Muscle of leg (tissue), 3 donors: ENCODE measurements at regions not wholly inside any gene's neighbourhood (a gene's known extent, or its start where the extent isn't known, plus 50 kb on each side); places are given as distances from the start of the nearest gene placed in this dataset.

Experiments used
- DNase-seq: peaks from one replicate; pipeline ENCODE4 v3.0.0; 2013
- H3K27ac ChIP-seq: one replicate; pipeline ENCODE4 v1.5.1; 2013; ENCODE audit warnings: mild to moderate bottlenecking, low read length, control low read depth
- H3K27me3 ChIP-seq: one replicate; pipeline ENCODE4 v1.6.1; 2013; ENCODE audit warnings: low read length; ENCODE audit not compliant: control insufficient read depth, insufficient read depth
- H3K36me3 ChIP-seq: one replicate; pipeline ENCODE4 v1.6.1; 2013; ENCODE audit warnings: low read length; ENCODE audit not compliant: control insufficient read depth, insufficient read depth
- H3K4me1 ChIP-seq: one replicate; pipeline ENCODE4 v1.6.1; 2013; ENCODE audit warnings: low read length; ENCODE audit not compliant: control insufficient read depth, insufficient read depth
- H3K4me3 ChIP-seq: one replicate; pipeline ENCODE4 v1.5.1; 2013; ENCODE audit warnings: low read length, control low read depth
- H3K9me3 ChIP-seq: replicated peaks from 2 replicates; pipeline ENCODE4 v1.6.1; 2013; ENCODE audit warnings: low read depth, low read length; ENCODE audit not compliant: control insufficient read depth
- WGBS: methylation state at CpG from one replicate; pipeline ENCODE4 v1.1.5; 2013; ENCODE audit warnings: missing lambda C conversion rate; ENCODE audit not compliant: insufficient coverage; 5-methylcytosine and 5-hydroxymethylcytosine counted together

DNA sequence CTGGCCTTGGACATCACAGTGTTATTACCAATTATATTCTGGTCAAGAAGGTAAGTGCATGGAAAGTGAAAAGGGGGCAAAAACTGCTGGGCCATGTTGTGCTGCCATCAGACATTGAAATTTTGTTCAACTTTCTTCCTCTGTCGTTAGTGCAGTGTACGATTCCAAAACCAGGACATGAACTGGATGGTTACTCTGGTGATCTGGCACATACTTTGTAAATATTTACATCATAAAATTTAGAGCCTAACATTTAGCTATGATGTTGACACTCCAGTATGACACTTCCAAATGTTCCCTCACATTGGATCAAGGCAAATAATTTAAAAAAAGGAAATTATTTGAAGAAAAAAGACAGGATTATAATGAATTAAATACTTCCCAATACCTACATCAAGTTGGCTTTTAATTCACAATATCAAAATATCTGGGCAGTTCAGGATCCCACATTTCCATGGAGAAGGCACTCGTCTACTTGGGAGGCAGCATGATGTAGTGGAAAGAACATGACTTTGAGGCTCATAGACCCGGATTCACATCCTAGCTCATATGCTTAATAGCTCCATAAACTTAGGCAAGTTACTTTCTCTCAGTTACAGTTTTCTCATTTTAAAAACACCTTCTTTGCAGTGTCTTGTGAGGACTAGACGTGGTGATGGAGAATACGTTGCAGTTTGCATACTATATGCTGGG, 342.5 kb upstream of the MPDZ start:
- peak; percentile 69 for DNase-seq
- H3K27ac ChIP-seq, result no peak overlapping the region
- no peaks in the 10 kb centered on the region for H3K36me3 ChIP-seq
- H3K9me3 ChIP-seq, result no peaks in the 10 kb centered on the region
- H3K4me3 ChIP-seq, result no peak overlapping the region
- H3K27me3 ChIP-seq, result no peaks in the 10 kb centered on the region
- peaks cover 2% of the 10 kb centered on the region for H3K4me1 ChIP-seq
- no CpG with 5 or more reads among the region's 6 CpGs for WGBS

DNA sequence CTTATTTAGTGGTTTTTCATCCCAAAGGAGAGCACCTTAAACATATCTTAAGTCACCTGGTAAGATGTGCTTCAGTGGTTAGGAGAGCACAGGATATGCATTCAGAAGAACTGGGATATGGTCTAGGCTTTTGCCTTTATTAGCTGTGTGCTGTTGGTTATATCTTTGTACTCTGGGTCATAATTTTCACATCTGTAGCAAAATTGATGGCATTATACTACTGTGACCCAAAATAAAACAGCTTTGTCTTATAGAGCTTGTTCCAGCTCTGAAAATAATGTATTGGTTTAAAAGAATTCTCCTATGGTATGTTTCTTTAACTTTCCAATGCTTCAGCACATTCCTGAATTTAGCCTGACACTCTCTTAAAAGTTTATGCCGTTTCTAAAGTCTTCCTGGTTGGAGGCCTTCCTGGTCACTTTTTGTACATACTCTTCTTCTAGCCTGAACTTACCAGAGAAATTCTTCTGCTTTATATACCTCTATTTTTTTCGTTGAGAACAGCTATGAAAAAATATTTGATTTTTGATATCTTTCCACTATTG, 337.1 kb upstream of the MPDZ start:
- no peaks in the 10 kb centered on the region for H3K27me3 ChIP-seq
- no CpG with 5 or more reads among the region's 2 CpGs for WGBS
- H3K9me3 ChIP-seq, result no peaks in the 10 kb centered on the region
- H3K4me3 ChIP-seq, result no peak overlapping the region
- peak overlapping the region; percentile 80 for H3K27ac ChIP-seq
- DNase-seq, result peak; percentile 77
- H3K36me3 ChIP-seq, result no peaks in the 10 kb centered on the region
- H3K4me1 ChIP-seq, result peaks cover 8% of the 10 kb centered on the region

DNA sequence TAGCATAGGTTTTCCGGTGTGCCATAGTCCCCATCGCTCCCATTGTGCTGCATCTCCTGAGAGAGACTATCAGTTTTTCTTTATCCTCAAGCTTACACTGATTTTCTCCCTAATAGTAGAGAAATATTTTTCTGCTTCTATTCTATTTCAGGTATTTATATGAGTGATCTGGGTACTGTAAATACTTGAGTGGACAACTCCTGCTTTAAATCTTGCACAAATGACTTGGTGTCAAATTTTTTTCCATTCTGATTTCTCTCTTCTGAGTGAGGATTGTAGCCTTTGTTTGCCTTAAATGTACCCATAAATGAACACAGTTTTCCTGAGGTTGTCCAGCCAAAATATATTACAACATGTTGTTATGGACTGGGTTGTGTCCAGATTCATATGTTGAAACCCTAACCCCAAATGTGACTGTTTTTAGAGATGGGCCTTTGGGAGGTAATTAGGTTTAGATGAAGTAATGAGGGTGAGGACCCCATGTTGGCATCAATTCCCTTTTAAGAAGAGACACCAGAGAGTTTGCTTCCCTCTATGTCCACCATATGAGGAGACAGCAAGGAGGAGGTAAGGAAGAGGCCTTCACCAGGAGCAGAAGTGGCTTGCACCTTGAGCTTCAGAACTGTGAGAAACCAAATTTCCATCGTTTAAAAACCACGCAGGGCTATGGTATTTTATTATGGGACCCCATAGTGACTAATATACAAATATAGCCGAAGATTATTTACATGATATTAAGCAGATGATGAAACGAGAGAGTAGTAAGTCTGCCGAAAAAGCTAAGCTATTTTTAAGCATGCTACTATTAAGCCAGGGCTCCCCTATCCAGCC, 336.4 kb upstream of the MPDZ start:
- WGBS, result no CpG with 5 or more reads among the region's 7 CpGs
- Histone ChIP-seq H3K4me1 (peaks cover 7% of the 10 kb centered on the region), H3K36me3 (no peaks in the 10 kb centered on the region), H3K27ac (peak overlapping the region; percentile 80), H3K9me3 (no peaks in the 10 kb centered on the region), H3K27me3 (no peaks in the 10 kb centered on the region), H3K4me3 (no peak overlapping the region)
- peak; percentile 46 for DNase-seq

DNA sequence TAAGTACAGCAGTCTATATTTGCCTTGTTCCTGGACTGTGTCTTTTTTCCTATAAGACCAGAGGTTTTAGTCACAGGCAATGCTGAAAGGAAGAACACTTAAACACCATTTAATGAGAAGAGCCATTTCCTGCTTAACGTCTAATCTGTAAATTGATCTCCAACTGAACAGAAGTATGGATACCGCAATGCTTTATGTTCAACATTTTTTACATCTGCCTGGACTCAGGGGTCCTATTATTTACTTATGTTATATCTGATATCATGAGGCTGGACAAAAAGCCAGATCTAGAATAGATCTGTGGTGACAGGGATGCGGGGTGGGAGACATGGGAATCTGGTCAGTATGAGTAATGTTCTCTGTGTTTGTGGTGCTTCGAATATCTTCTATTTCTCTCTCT, 334.6 kb upstream of the MPDZ start:
- DNase-seq, result no peak
- Histone ChIP-seq H3K9me3 (no peaks in the 10 kb centered on the region), H3K27ac (no peak overlapping the region), H3K4me1 (peaks cover 6% of the 10 kb centered on the region), H3K4me3 (no peak overlapping the region), H3K27me3 (no peaks in the 10 kb centered on the region), H3K36me3 (no peaks in the 10 kb centered on the region)
- no CpG with 5 or more reads among the region's 4 CpGs for WGBS

DNA sequence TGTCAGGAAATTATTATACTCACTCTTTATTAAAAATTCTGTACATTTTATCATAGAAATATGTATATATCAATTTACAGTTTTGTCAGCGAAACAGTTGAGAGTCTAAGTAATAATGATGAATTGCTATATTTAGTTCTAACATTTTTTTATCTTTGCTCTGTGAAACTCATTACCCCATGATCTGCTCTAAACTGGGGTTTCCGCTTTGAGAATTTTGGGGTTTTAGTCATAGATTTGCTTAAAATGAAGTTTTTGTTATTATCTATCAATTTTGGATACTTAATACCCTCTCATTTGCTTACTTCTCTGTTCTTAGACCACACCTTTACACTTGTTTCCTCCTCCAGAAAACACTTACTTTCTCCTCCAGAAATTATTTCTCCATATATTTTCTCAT, 333.8 kb upstream of the MPDZ start:
- Histone ChIP-seq H3K27ac (no peak overlapping the region), H3K9me3 (no peaks in the 10 kb centered on the region), H3K4me1 (peaks cover 9% of the 10 kb centered on the region), H3K36me3 (no peaks in the 10 kb centered on the region), H3K4me3 (no peak overlapping the region), H3K27me3 (no peaks in the 10 kb centered on the region)
- no peak for DNase-seq
- no CpG with 5 or more reads among the region's 2 CpGs for WGBS

DNA sequence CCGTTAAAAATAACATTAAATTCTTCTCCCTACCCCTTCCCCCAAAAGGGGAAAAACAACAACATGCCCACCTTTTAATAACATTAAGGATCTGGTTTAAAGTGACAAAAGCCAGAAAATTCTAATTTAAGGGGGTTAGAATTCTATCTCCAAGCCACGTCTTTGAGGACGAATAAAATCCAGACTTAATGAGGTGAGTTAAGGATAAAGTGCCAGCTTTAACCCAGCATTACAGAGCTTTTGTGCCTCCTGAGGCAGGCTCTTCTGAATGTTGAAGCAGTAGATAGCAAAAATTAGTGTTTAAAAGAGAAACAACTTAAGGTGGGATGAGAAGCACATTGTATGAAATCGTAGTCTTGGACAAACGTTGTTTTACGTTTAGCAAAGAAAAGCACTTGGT, 329.0 kb upstream of the MPDZ start:
- Histone ChIP-seq H3K4me1 (peaks cover 12% of the 10 kb centered on the region), H3K27ac (peak overlapping the region; percentile 81), H3K36me3 (no peaks in the 10 kb centered on the region), H3K9me3 (no peaks in the 10 kb centered on the region), H3K4me3 (peak overlapping the region; percentile 4), H3K27me3 (no peaks in the 10 kb centered on the region)
- peak; percentile 36 for DNase-seq
- WGBS, result 24% methylated on average over 2 of the region's 6 CpGs

DNA sequence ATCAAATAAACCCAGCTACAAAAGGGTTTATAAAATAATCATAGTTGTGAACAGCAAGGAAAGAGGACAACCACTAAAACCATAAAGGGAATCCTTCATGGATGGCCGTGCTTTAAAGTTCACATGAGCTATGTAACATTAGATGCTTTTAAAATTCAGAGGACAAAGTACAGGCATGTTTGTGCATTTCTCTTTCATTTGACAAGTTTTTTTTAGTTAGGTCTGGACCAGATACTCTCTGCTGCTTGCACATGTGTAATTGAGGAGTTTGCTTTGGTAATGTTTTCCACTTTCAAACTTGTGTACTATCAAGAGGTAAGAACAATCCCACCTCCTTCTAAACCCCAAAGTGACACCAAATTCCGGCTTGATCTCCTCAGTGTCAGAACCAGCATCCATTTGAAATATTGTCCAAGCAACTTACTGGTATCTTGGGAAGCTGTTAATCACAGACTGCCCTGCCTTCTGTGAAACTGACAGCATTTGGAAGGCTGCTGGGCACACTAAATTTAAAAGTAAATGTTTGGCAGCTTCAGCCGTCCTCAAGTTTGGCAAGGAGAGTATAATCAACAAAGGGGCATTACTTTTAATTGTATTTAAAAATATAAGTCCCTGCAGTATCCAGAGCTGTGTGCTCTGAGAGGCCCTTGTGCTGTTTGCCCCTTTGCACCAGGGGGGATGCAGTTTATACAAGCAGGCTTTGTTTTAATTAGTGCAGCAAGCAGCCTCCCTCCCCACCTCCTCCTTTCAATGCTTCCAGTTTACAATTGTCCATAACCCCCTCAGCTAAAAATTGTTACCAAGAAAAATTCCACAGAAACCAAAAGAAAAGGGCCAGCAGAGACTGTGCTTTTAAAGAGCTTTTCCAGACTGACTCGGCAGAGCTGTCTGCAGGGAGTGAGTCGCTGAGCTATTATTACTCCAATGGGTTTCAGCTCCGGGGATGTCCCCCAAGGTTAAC, 328.3 kb upstream of the MPDZ start:
- H3K27me3 ChIP-seq, result no peaks in the 10 kb centered on the region

DNA sequence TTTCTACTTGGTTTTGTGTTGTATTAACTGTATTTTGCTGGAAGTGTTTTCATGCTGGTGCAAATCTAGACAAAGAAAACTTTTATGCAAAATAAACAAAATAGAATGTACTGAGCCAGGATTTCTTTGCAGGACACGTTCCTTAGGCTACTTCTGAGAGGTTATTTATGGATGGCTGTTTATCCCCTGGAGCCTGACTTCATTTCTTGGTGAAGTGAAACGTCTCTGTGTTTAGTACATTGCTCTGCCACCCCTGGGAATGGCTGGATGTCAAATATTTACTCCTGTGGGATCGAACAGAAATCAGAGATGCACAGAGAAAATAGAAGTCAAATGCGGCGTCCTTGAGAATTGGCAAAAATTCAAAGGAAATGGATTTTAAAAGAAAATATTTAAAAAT, 327.1 kb upstream of the MPDZ start:
- WGBS, result 14% methylated on average over 1 of the region's 5 CpGs
- Histone ChIP-seq H3K27me3 (no peaks in the 10 kb centered on the region), H3K36me3 (no peaks in the 10 kb centered on the region), H3K27ac (peak overlapping the region; percentile 81), H3K4me1 (peaks cover 12% of the 10 kb centered on the region), H3K4me3 (no peak overlapping the region), H3K9me3 (peaks cover 2% of the 10 kb centered on the region)
- peak; percentile 74 for DNase-seq

More for the DNA sequence above, 328.3 kb upstream of the MPDZ start:
- Histone ChIP-seq H3K9me3 (peaks cover 2% of the 10 kb centered on the region), H3K4me1 (peaks cover 12% of the 10 kb centered on the region), H3K4me3 (peak overlapping the region; percentile 4), H3K36me3 (no peaks in the 10 kb centered on the region), H3K27ac (peak overlapping the region; percentile 81)
- 0% methylated on average over 2 of the region's 6 CpGs for WGBS
- peak; percentile 81 for DNase-seq

DNA sequence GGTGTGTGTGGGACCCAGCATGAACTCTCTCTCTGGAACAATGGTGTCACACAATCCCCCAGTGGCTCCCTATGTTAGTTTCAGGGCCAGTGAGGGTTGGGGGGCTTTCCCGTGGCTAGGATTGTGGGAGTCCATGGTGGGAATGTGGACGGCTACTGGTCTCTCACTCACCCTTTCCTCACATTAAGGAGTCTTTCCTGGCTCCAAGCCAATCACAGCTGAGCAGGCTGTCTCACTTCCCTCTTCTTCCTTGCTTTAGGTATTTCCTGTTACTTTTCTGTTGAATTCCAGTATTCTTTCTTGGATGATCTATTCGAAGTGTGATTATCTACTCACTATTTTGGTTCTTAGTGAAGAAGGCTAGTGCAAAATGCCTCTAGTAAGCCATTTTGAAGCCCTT, 324.4 kb upstream of the MPDZ start:
- Histone ChIP-seq H3K27me3 (no peaks in the 10 kb centered on the region), H3K4me1 (peaks cover 12% of the 10 kb centered on the region), H3K36me3 (no peaks in the 10 kb centered on the region), H3K27ac (no peak overlapping the region), H3K4me3 (no peak overlapping the region), H3K9me3 (peaks cover 2% of the 10 kb centered on the region)
- DNase-seq, result peak; percentile 34
- WGBS, result no CpG with 5 or more reads among the region's 3 CpGs
